Activated naive CD4-positive, alpha-beta T cell treated with anti-CD3 and anti-CD28 coated beads for 36 hours (primary cell): ENCODE measurements at regions not wholly inside any gene's neighbourhood (a gene's known extent, or its start where the extent isn't known, plus 50 kb on each side); places are given as distances from the start of the nearest gene placed in this dataset.

Experiments used
- CTCF ChIA-PET: fragments of 350-600 bp; sonication (Branson Sonifier 250); formaldehyde crosslinking; loops from one replicate; lab custom pipeline; 2021; ENCODE audit warnings: antibody characterized with exemption; lab: Charles Lee
- DNase-seq: peaks from one replicate; pipeline ENCODE4 v3.0.0-alpha.2; 2020
- H3K27ac Mint-ChIP-seq: one replicate; pipeline ENCODE4 v1.8.0; 2021; ENCODE audit warnings: mild to moderate bottlenecking, mixed read lengths
- H3K27me3 Mint-ChIP-seq: one replicate; pipeline ENCODE4 v1.8.0; 2021; ENCODE audit warnings: low read depth, mixed read lengths
- H3K36me3 Mint-ChIP-seq: one replicate; pipeline ENCODE4 v1.8.0; 2021; ENCODE audit warnings: low read depth, mixed read lengths
- H3K4me1 Mint-ChIP-seq: one replicate; pipeline ENCODE4 v1.8.0; 2021; ENCODE audit warnings: low read depth, mixed read lengths
- H3K4me3 Mint-ChIP-seq: one replicate; pipeline ENCODE4 v1.8.0; 2021; ENCODE audit warnings: mild to moderate bottlenecking, moderate library complexity, mixed read lengths
- H3K9me3 Mint-ChIP-seq: one replicate; pipeline ENCODE4 v1.8.0; 2021; ENCODE audit warnings: mixed read lengths
- intact Hi-C: fragments of 100-400 bp; cut with micrococcal nuclease; formaldehyde crosslinking; loops from one replicate; pipeline ENCODE4 v1.15.1; 2023

DNA sequence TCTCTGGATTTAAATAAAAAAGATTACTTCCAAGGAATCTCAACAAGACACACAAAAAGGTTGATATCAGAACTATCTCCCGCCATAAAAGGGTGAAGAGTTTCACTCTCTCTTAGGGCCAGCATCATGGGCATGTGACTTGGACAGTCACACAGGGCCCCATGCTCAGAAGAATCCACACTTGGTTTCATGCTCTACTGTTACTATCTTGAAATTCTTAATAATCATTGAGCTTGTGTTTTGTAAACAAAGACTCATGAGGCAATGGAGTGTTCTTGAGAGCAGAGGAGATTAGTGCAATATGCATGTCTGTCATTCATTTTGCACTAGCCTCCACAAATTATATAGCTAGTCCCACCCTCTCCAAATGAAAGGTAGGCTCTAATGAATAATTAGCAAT lies 58.4 kb downstream of the HMHB1 start:
- CTCF ChIA-PET, result no interaction called here
- H3K4me1 Mint-ChIP-seq, result no peaks in the 10 kb centered on the region
- no peaks in the 10 kb centered on the region for H3K36me3 Mint-ChIP-seq
- H3K27ac Mint-ChIP-seq, result no peak overlapping the region
- no peaks in the 10 kb centered on the region for H3K27me3 Mint-ChIP-seq
- intact Hi-C loops, result no loop called here
- no peak overlapping the region for H3K4me3 Mint-ChIP-seq
- DNase-seq, result no peak
- H3K9me3 Mint-ChIP-seq, result no peaks in the 10 kb centered on the region

DNA sequence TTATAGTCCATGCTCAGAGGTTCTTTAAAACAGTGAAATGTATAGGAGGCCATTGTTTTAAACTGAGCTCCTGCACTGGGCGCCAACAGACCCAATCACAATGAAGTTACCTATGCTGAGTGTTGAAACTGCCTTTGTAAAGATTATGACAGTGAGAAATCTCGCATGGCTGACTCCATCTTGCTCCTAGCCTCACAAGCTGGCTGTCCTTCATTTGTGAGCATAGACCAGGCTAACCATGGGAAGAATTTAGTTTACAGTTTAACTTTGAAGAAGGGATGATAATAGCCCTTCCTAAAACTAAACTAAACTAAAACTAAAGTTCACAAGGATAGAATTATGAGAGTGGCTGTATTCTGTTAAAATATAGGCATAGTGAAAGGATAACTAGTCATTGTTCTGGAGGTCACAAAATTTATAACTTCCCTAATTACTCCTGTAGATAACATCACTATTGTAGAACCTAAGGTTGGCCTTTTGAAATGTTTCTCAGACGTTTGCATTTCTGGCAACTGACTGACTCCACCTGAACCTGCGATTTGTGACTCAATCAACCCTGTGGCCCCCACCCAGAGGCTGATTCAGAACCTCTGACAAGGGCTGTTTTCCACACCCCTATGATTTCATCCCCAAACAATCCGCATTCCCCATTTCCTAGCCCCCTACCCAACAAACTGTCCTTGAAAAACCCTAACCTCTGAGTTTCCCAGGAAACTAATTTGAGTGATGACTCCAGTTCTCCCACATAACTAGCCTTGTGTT lies 59.1 kb downstream of the HMHB1 start:
- Mint-ChIP-seq H3K36me3 (no peaks in the 10 kb centered on the region), H3K4me1 (no peaks in the 10 kb centered on the region), H3K27me3 (no peaks in the 10 kb centered on the region), H3K27ac (no peak overlapping the region), H3K4me3 (no peak overlapping the region), H3K9me3 (no peaks in the 10 kb centered on the region)
- no peak for DNase-seq
- intact Hi-C loops, result no loop called here
- CTCF ChIA-PET, result no interaction called here

DNA sequence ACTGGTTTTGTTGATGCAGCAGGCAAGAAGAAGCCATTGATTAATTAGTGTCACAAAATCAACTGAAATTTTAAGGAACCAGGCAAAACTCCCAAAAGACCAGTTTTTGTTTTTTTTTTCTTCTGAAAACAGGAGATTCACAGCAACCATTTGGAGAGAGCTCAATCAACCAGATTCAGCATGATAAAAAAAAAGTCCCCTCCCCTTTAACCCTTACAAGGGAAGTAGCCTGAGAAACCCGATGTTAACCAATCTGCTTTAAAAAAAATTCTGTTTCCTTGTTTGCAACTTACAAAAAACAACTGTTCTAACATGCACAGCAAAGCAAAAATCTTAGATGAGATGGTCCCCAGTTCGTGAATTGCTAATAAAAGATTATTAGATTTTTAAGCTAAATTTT lies 59.7 kb downstream of the HMHB1 start:
- no peaks in the 10 kb centered on the region for H3K36me3 Mint-ChIP-seq
- no peak for DNase-seq
- no peaks in the 10 kb centered on the region for H3K4me1 Mint-ChIP-seq
- CTCF ChIA-PET, result interaction anchor here (1.4 kb wide), 1 partner anchor 289 kb away, joined by 3 read pairs; no protein-coding TSS in a partner anchor
- no peaks in the 10 kb centered on the region for H3K27me3 Mint-ChIP-seq
- H3K27ac Mint-ChIP-seq, result no peak overlapping the region
- no peaks in the 10 kb centered on the region for H3K9me3 Mint-ChIP-seq
- intact Hi-C loops, result no loop called here
- no peak overlapping the region for H3K4me3 Mint-ChIP-seq

DNA sequence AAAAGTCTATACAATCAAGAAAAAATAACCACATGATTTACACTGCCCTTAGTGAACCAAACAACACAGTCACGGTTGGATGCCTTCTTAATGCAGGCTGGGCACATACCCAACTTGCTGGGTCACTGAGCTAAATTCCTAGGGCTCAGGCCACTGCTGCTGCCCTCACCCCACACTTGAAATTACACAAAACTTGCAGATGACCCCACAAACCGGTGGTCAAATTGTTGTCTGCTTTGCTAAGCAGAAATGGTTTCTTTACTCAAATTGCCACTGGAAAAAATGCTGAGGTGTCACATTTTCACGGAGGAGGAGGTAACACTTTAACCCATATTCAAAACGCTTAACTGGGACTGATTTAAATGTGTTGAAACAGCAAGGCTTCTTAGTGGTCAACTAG lies 62.4 kb downstream of the HMHB1 start:
- DNase-seq, result no peak
- intact Hi-C loops, result no loop called here
- H3K27me3 Mint-ChIP-seq, result no peaks in the 10 kb centered on the region
- no peaks in the 10 kb centered on the region for H3K4me1 Mint-ChIP-seq
- no peaks in the 10 kb centered on the region for H3K36me3 Mint-ChIP-seq
- H3K4me3 Mint-ChIP-seq, result no peak overlapping the region
- CTCF ChIA-PET, result no interaction called here
- no peak overlapping the region for H3K27ac Mint-ChIP-seq
- no peaks in the 10 kb centered on the region for H3K9me3 Mint-ChIP-seq

DNA sequence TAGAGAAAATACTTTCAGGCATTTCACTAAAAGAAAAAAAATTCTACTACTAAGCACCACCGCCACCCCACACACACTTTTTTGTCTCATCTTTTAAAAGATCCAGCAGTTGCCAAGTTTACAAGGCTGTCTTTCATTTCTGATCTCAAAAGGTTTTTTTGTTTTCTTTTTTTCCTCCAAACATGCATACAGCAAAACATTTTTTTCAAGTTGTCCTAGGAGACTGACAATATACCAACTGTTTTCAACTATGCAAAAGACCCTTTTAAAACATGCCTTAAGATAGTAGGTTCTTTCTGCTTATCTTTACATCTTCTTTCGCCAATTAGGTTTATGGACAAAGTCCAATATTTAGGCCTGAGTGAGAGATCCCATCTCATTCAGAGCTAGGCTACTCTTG lies 65.2 kb downstream of the HMHB1 start:
- Mint-ChIP-seq H3K27ac (no peak overlapping the region), H3K4me3 (no peak overlapping the region), H3K36me3 (no peaks in the 10 kb centered on the region), H3K4me1 (no peaks in the 10 kb centered on the region), H3K9me3 (no peaks in the 10 kb centered on the region), H3K27me3 (no peaks in the 10 kb centered on the region)
- CTCF ChIA-PET, result no interaction called here
- intact Hi-C loops, result no loop called here
- DNase-seq, result no peak

- Mint-ChIP-seq H3K4me3 (no peak overlapping the region), H3K27me3 (no peaks in the 10 kb centered on the region), H3K27ac (no peak overlapping the region), H3K36me3 (no peaks in the 10 kb centered on the region), H3K9me3 (no peaks in the 10 kb centered on the region), H3K4me1 (no peaks in the 10 kb centered on the region)
- intact Hi-C loops, result no loop called here
- CTCF ChIA-PET, result no interaction called here
- DNase-seq, result no peak
Observed at GRCh38 chr5:143878430-143878829, 66.5 kb downstream of the HMHB1 start.

DNA sequence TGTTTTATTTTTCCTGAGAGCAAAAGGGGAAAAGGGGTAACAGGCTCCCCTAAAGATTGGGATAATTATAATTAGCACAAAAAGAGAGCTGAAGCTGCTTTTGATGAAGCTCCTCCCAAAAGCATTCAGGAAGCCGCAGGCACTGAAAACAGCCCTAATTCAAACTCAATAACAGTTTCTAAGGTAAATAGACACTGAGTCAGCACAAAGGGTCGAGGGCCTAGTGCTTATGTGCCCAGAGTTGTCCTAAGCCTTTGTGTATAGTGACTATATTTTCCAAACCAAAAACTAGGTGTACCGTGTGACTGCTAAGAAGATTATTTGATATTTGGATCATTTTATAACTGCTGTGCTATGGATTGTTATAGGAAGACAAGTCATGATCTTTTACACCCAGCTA lies 67.7 kb downstream of the HMHB1 start:
- CTCF ChIA-PET, result no interaction called here
- Mint-ChIP-seq H3K27me3 (no peaks in the 10 kb centered on the region), H3K4me3 (no peak overlapping the region), H3K27ac (no peak overlapping the region), H3K36me3 (no peaks in the 10 kb centered on the region), H3K4me1 (no peaks in the 10 kb centered on the region), H3K9me3 (no peaks in the 10 kb centered on the region)
- intact Hi-C loops, result no loop called here
- no peak for DNase-seq

DNA sequence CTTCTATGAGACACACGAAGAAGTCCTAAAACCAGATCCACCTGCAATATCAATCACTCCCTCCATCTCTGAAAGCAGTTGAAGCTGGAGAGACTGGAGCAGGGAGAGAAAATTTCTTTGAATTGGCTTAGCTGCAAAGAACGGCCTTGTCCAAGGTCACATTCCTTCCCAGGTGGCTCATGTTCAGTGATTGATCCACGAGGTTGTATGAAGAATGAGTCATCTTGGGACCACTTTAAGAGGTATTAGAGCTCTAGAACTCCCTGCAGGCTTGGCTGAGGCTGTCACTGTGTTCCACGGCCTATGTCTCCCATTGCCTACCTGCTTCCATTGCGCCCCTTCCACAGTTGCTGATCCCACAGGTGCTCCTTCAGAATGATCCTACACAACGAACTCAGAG lies 68.2 kb downstream of the HMHB1 start:
- CTCF ChIA-PET, result no interaction called here
- no peaks in the 10 kb centered on the region for H3K9me3 Mint-ChIP-seq
- no peaks in the 10 kb centered on the region for H3K4me1 Mint-ChIP-seq

DNA sequence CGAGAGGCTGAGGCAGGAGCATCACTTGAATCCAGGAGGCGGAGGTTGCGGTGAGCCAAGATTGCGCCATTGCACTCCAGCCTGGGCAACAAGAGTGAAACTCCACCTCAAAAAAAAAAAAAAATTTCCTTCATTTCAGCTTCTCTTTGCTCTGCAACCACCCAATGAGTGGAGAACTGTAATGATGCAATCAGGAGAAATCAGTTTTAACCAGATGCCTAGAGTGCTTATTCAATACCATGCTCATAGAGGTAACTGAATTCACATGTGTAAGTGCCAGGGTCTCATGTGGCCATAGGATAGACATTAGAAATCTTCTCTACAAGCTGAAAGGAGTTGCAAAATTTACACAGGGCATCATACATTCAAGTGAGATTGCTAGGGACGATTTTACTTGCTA lies 70.6 kb downstream of the HMHB1 start:
- CTCF ChIA-PET, result no interaction called here
- Mint-ChIP-seq H3K27me3 (no peaks in the 10 kb centered on the region), H3K9me3 (no peaks in the 10 kb centered on the region), H3K4me3 (no peak overlapping the region), H3K36me3 (no peaks in the 10 kb centered on the region), H3K4me1 (no peaks in the 10 kb centered on the region), H3K27ac (no peak overlapping the region)
- intact Hi-C loops, result no loop called here
- no peak for DNase-seq

More for the DNA sequence above, 68.2 kb downstream of the HMHB1 start:
- intact Hi-C loops, result no loop called here
- no peak overlapping the region for H3K27ac Mint-ChIP-seq
- no peaks in the 10 kb centered on the region for H3K27me3 Mint-ChIP-seq
- H3K4me3 Mint-ChIP-seq, result no peak overlapping the region
- H3K36me3 Mint-ChIP-seq, result no peaks in the 10 kb centered on the region
- DNase-seq, result no peak

DNA sequence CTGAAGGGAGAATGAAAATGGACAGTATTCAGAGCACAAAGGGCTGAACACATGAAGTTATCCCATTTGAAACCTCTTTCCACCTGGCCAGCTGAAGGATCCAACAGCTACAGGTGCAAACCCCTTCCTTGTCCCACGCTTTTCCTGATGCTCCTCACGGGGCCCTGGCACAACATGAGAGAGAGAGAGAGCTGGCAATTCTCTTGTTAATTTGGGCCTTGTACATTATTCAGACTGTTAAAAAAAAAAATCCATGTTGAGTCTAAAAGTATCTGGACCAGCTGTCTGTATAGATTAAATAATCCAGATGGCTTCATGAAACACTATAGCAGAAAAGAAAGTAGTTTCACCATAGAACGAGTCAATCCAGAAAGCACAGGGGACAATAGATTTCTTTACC lies 74.1 kb downstream of the HMHB1 start:
- H3K27ac Mint-ChIP-seq, result no peak overlapping the region
- no peaks in the 10 kb centered on the region for H3K4me1 Mint-ChIP-seq
- no peak for DNase-seq
- no peaks in the 10 kb centered on the region for H3K9me3 Mint-ChIP-seq
- no peaks in the 10 kb centered on the region for H3K36me3 Mint-ChIP-seq
- H3K4me3 Mint-ChIP-seq, result no peak overlapping the region
- CTCF ChIA-PET, result no interaction called here
- no peaks in the 10 kb centered on the region for H3K27me3 Mint-ChIP-seq
- intact Hi-C loops, result no loop called here

GRCh38 chr5:143886651-143887638 lies 75.0 kb downstream of the HMHB1 start:
- H3K36me3 Mint-ChIP-seq, result no peaks in the 10 kb centered on the region
- no peaks in the 10 kb centered on the region for H3K9me3 Mint-ChIP-seq
- H3K4me3 Mint-ChIP-seq, result no peak overlapping the region
- CTCF ChIA-PET, result no interaction called here
- H3K27ac Mint-ChIP-seq, result no peak overlapping the region
- H3K4me1 Mint-ChIP-seq, result no peaks in the 10 kb centered on the region
- intact Hi-C loops, result no loop called here
- DNase-seq, result no peak
- H3K27me3 Mint-ChIP-seq, result no peaks in the 10 kb centered on the region

DNA sequence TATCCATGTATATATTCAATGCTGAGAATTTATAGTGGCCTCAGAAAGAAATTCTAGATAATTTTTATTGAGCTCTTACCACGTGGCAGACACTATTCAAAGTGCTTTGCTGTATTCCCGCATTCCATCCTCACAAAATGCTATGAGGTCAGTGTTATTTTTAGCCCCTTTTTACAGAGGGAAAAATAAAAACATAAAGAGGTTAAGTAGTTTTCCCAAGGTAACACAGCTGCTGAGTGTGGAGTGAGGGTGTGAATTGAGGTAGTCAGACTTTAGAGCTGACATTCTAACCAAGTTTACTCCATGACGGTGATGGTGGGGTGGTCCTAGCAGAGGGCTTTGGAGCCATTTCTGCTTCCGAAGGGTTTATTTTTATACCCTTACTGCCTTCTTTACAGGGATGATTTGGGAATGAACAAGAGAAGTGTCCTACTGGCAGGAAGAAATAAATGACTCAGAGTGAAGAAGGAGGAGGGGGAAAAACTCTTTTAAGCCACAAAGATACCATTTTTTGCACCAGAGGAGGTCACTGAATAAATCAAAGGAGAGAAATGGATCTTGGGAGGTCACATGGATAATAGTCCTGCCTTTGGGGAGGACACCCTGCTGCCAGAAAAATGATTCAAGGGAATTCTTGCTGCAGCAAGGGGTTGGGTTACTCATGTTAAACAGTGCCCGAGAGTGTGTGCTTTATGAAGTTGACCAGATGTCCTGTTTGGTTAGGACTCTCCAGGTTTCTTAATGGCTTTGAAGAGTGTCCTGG lies 76.1 kb downstream of the HMHB1 start:
- H3K36me3 Mint-ChIP-seq, result no peaks in the 10 kb centered on the region
- DNase-seq, result no peak
- H3K27ac Mint-ChIP-seq, result no peak overlapping the region
- CTCF ChIA-PET, result interaction anchor here (0.6 to 0.8 kb wide), 2 partner anchors 80 to 142 kb away, joined by 3 to 4 read pairs; no protein-coding TSS in a partner anchor
- H3K4me1 Mint-ChIP-seq, result no peaks in the 10 kb centered on the region
- H3K4me3 Mint-ChIP-seq, result no peak overlapping the region
- no peaks in the 10 kb centered on the region for H3K9me3 Mint-ChIP-seq
- intact Hi-C loops, result no loop called here
- no peaks in the 10 kb centered on the region for H3K27me3 Mint-ChIP-seq
